Neural progenitor cell (in vitro differentiated cells): ENCODE measurements at regions not wholly inside any gene's neighbourhood (a gene's known extent, or its start where the extent isn't known, plus 50 kb on each side); places are given as distances from the start of the nearest gene placed in this dataset.

Experiments used
- CTCF ChIP-seq: fragments of 200-600 bp; sonication (generic); IDR thresholded peaks from 2 replicates; pipeline ENCODE4 v1.5.1; 2017; ENCODE audit warnings: antibody characterized with exemption, mild to moderate bottlenecking
- EZH2 ChIP-seq: fragments of 200-600 bp; sonication (generic); IDR thresholded peaks from 2 replicates; pipeline ENCODE4 v1.6.1; 2017; ENCODE audit warnings: antibody characterized with exemption, mild to moderate bottlenecking, moderate library complexity
- EZH2phosphoT487 ChIP-seq: fragments of 200-600 bp; sonication (generic); IDR thresholded peaks from 2 replicates; pipeline ENCODE4 v1.6.1; 2017; ENCODE audit warnings: antibody characterized with exemption

GRCh38 chr4:74608151-74608949 is 163.4 kb downstream of the AREG start:
- no peak for TF ChIP-seq EZH2phosphoT487
- TF ChIP-seq CTCF, result no peak
- no peak for TF ChIP-seq EZH2
